Smooth muscle cell (in vitro differentiated cells): ENCODE measurements at regions not wholly inside any gene's neighbourhood (a gene's known extent, or its start where the extent isn't known, plus 50 kb on each side); places are given as distances from the start of the nearest gene placed in this dataset.

Source experiments
- DNase-seq: peaks from one replicate; lab custom pipeline; 2025; ENCODE audit not compliant: unreplicated experiment; lab: John Stamatoyannopoulos, UW
- H2AFZ ChIP-seq: fragments of 200-600 bp; sonication (generic); 2 replicates; pipeline ENCODE4 v1.6.0; 2016; ENCODE audit warnings: antibody characterized with exemption, low read depth, mild to moderate bottlenecking
- H3F3A ChIP-seq: fragments of 200-600 bp; sonication (generic); 2 replicates; pipeline ENCODE4 v1.6.0; 2017; ENCODE audit warnings: antibody characterized with exemption, low read depth
- H3K27ac ChIP-seq: fragments of 200-600 bp; sonication (generic); 2 replicates; pipeline ENCODE4 v1.5.1; 2016; ENCODE audit warnings: low read depth, mild to moderate bottlenecking
- H3K27me3 ChIP-seq: fragments of 200-600 bp; sonication (generic); 2 replicates; pipeline ENCODE4 v1.6.1; 2016; ENCODE audit warnings: low read depth, mild to moderate bottlenecking
- H3K36me3 ChIP-seq: fragments of 200-600 bp; sonication (generic); 2 replicates; pipeline ENCODE4 v1.5.1; 2016; ENCODE audit warnings: low read depth
- H3K4me1 ChIP-seq: fragments of 200-600 bp; sonication (generic); 2 replicates; pipeline ENCODE4 v1.5.1; 2016; ENCODE audit warnings: low read depth
- H3K4me2 ChIP-seq: fragments of 200-600 bp; sonication (generic); 2 replicates; pipeline ENCODE4 v1.6.0; 2016; ENCODE audit warnings: mild to moderate bottlenecking
- H3K4me3 ChIP-seq: fragments of 200-600 bp; sonication (generic); 2 replicates; pipeline ENCODE4 v1.5.1; 2016; ENCODE audit warnings: mild to moderate bottlenecking
- H3K79me2 ChIP-seq: fragments of 200-600 bp; sonication (generic); 2 replicates; pipeline ENCODE4 v1.6.0; 2016; ENCODE audit warnings: low read depth, mild to moderate bottlenecking
- H3K9ac ChIP-seq: fragments of 200-600 bp; sonication (generic); 2 replicates; pipeline ENCODE4 v1.6.0; 2016; ENCODE audit warnings: low read depth
- H3K9me3 ChIP-seq: fragments of 200-600 bp; sonication (generic); replicated peaks from 2 replicates; pipeline ENCODE4 v1.5.1; 2016; ENCODE audit warnings: low read depth
- H4K20me1 ChIP-seq: fragments of 200-600 bp; sonication (generic); 2 replicates; pipeline ENCODE4 v1.6.0; 2016; ENCODE audit warnings: low read depth
- WGBS: methylation state at CpG from one replicate; pipeline ENCODE4 v1.1.7; 2016; ENCODE audit warnings: low lambda C conversion rate; 5-methylcytosine and 5-hydroxymethylcytosine counted together
- TF ChIP-seq, protein P1 (sequence below): fragments of 200-600 bp; sonication (generic); IDR thresholded peaks from 2 replicates; pipeline ENCODE4 v1.5.1; 2017; ENCODE audit warnings: borderline replicate concordance, mild to moderate bottlenecking, antibody characterized with exemption; ENCODE audit not compliant: insufficient read depth, poor library complexity, severe bottlenecking

DNA sequence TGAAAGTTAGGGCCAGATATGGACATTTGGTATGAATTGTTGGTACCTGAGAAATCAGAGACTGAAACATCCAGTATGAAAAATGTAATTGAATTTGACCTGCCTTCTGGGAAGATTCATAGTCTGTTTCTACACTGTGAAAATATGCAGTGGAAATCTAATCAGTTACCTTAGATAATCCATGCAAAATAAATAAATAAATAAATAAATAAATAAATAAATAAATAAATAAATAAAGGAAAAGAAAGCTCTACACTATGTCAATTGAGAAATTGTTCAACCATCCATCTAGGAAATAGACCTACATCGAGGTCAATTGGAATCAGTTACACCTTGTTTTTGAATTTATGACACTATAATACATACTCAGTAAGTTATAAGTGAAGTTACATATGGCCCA lies 252.3 kb downstream of the VGLL3 start:
- Histone ChIP-seq H3K27ac (no peak overlapping the region), H3K9me3 (no peaks in the 10 kb centered on the region), H4K20me1 (no peaks in the 10 kb centered on the region), H3K4me3 (no peak overlapping the region), H2AFZ (no peak overlapping the region), H3K79me2 (no peaks in the 10 kb centered on the region), H3K4me2 (no peak overlapping the region), H3K27me3 (no peaks in the 10 kb centered on the region), H3K9ac (no peak overlapping the region), H3K4me1 (no peaks in the 10 kb centered on the region), H3K36me3 (no peaks in the 10 kb centered on the region), H3F3A (no peaks in the 10 kb centered on the region)
- TF ChIP-seq, protein P1, sequence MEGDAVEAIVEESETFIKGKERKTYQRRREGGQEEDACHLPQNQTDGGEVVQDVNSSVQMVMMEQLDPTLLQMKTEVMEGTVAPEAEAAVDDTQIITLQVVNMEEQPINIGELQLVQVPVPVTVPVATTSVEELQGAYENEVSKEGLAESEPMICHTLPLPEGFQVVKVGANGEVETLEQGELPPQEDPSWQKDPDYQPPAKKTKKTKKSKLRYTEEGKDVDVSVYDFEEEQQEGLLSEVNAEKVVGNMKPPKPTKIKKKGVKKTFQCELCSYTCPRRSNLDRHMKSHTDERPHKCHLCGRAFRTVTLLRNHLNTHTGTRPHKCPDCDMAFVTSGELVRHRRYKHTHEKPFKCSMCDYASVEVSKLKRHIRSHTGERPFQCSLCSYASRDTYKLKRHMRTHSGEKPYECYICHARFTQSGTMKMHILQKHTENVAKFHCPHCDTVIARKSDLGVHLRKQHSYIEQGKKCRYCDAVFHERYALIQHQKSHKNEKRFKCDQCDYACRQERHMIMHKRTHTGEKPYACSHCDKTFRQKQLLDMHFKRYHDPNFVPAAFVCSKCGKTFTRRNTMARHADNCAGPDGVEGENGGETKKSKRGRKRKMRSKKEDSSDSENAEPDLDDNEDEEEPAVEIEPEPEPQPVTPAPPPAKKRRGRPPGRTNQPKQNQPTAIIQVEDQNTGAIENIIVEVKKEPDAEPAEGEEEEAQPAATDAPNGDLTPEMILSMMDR = no peak
- 95% methylated on average over 1 of the region's 1 CpG for WGBS
- no peak for DNase-seq

DNA sequence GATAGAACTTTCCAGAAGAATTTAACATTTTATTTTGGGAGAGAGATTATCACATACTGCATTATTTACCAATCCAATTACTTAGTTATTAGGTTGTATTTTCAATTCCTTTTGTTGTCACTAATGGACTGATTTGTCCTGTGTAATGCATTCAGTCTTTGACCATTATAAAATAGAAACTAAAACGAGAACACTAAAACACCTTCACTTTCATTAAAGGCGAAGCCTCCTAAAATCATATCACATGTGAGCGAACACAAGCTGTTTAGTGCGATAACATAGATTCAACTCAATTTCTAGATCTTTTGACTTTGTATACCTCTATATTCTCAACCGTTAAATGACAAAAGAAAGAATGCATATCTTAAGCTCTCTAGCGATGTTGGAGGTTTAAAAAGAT lies 253.4 kb downstream of the VGLL3 start:
- H3K27ac ChIP-seq = no peak overlapping the region
- no peaks in the 10 kb centered on the region for H3K9me3 ChIP-seq
- 86% methylated on average over 6 of the region's 6 CpGs for WGBS
- H3K9ac ChIP-seq = no peak overlapping the region
- TF ChIP-seq, protein P1 = no peak
- H3K36me3 ChIP-seq = no peaks in the 10 kb centered on the region
- no peak for DNase-seq
- H4K20me1 ChIP-seq = no peaks in the 10 kb centered on the region
- no peaks in the 10 kb centered on the region for H3K27me3 ChIP-seq
- H2AFZ ChIP-seq = no peak overlapping the region
- no peak overlapping the region for H3K4me3 ChIP-seq
- no peak overlapping the region for H3K4me2 ChIP-seq
- H3K4me1 ChIP-seq = no peaks in the 10 kb centered on the region
- H3F3A ChIP-seq = no peaks in the 10 kb centered on the region
- H3K79me2 ChIP-seq = no peaks in the 10 kb centered on the region

DNA sequence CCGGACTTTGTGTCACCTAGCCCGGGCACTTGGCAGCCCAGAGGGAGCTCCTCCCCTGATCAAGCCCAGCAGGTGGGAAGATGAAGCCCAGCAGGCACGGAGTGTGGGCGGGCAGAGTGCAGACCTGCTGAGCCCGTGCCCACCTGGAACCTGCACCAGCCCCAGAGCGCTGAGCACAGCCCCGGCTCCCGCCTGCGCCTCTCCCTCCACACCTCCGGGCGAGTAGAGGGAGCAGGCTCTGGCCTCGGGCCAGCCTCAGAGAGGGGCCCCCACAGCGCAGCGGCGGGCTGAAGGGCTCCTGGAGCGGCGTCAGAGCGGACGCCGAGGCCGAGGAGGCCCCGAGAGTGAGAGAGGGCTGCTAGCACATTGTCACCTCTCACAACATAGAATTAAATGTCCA lies 257.7 kb downstream of the VGLL3 start:
- Histone ChIP-seq H2AFZ (no peak overlapping the region), H3K36me3 (no peaks in the 10 kb centered on the region), H3F3A (no peaks in the 10 kb centered on the region), H3K9me3 (no peaks in the 10 kb centered on the region), H3K27me3 (no peaks in the 10 kb centered on the region), H4K20me1 (no peaks in the 10 kb centered on the region), H3K4me1 (no peaks in the 10 kb centered on the region), H3K4me2 (no peak overlapping the region), H3K79me2 (no peaks in the 10 kb centered on the region), H3K9ac (no peak overlapping the region), H3K4me3 (no peak overlapping the region), H3K27ac (no peak overlapping the region)
- 92% methylated on average over 22 of the region's 22 CpGs for WGBS
- TF ChIP-seq, protein P1 = no peak
- DNase-seq = no peak

DNA sequence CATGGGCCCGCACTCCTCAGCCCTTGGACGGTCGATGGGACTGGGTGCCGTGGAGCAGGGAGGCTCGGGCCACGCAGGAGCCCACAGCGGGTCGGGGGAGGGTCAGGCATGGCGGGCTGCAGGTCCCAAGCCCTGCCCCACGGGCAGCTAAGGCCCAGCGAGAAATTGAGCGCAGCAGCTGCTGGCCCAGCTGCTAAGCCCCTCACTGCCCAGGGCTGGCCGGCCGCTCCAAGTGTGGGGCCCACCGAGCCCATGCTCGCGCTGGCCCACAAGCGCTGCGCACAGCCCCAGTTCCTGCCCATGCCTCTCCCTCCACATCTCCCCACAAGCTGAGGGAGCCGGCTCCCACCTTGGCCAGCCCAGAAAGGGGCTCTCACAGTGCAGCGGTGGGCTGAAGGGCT lies 259.4 kb downstream of the VGLL3 start:
- no peak for DNase-seq
- 92% methylated on average over 21 of the region's 21 CpGs for WGBS
- Histone ChIP-seq H3K9me3 (no peaks in the 10 kb centered on the region), H4K20me1 (no peaks in the 10 kb centered on the region), H3F3A (no peaks in the 10 kb centered on the region), H3K4me3 (no peak overlapping the region), H3K27ac (no peak overlapping the region), H3K4me1 (no peaks in the 10 kb centered on the region), H3K79me2 (no peaks in the 10 kb centered on the region), H3K9ac (no peak overlapping the region), H2AFZ (no peak overlapping the region), H3K4me2 (no peak overlapping the region), H3K36me3 (no peaks in the 10 kb centered on the region), H3K27me3 (no peaks in the 10 kb centered on the region)
- TF ChIP-seq, protein P1 = no peak
